GM18511 (cell line): ENCODE measurements at regions not wholly inside any gene's neighbourhood (a gene's known extent, or its start where the extent isn't known, plus 50 kb on each side); places are given as distances from the start of the nearest gene placed in this dataset.
"Not testable (repeated sequence)": the region's sequence is repeated elsewhere in the genome, so short reads cannot be mapped to it uniquely, and the experiment has no call there.

Experiments
- ATAC-seq: cut with Tn5 transposase; IDR thresholded peaks from one replicate; pipeline ENCODE4 v1.9.1; 2021; ENCODE audit warnings: mild to moderate bottlenecking, moderate library complexity; ENCODE audit not compliant: unreplicated experiment

- no peak for ATAC-seq
Measured at GRCh38 chr21:18705971-18706370, 302.4 kb upstream of the TMPRSS15 start.

DNA sequence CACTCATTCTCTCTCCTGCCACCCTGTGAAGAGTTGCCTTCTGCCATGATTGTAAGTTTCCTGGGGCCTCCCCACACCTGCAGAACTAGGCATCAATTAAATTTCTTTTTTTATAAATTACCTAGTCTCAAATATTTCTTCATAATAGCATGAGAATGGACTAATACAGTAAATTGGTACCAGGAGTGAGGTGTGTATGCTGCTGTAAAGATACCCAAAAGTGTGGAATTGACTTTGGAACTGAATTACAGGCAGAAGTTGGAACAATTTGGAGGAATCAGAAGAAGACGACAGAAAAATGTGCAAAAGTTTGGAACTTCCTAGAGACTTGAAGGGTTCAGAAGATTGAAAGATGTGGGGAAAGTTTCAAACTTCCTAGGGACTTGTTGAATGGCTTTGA lies 308.1 kb upstream of the TMPRSS15 start:
- ATAC-seq, result no peak

GRCh38 chr21:18715606-18716005 lies 312.0 kb upstream of the TMPRSS15 start:
- ATAC-seq, result no peak

DNA sequence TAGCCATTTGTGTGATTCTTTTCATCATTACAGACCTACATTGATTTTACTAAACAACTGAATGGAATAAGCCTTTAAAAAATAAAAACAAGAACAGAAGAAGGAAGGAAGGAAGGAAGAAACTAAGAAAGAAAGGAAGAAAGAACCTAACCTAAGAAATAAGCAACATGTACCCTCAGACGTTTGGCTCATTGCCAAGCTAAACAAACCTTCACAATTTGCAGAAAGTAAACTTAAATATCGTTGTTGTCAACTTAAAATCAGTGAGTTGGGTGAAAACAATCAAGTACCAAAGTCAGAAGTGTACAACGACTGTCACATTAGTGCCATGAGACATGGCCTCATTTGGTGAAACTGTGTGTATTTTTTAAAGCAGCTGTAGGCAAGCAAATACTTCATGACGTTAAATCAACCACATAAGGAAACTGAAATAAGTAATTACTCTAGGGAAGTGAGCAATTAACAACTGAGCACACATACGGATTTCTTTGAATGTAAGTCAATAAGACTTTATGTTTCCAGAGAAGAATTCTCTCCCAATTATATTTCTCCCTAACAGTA lies 313.1 kb upstream of the TMPRSS15 start:
- no peak for ATAC-seq

- no peak for ATAC-seq
Measured at GRCh38 chr21:18722193-18722592, 318.6 kb upstream of the TMPRSS15 start.

GRCh38 chr21:18723171-18723570 lies 319.6 kb upstream of the TMPRSS15 start:
- no peak for ATAC-seq

DNA sequence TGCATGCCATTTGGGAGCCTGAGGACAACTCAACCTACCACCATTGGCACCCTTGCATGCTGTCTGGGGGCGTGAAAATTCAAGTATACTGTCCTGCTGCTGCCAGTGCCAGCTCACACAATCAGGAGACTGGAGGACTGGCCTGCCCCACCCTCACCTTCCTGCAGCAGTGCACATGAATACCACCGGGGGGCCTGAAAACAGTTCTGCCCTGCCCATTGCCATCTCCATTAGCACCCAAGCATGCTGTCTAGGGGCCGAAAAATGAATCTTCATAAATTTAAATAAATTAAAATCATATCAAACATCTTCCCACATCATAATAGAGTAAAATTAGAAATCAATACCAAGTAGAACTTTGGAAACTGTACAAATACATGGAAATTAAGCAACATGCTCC lies 322.1 kb upstream of the TMPRSS15 start:
- no peak for ATAC-seq

DNA sequence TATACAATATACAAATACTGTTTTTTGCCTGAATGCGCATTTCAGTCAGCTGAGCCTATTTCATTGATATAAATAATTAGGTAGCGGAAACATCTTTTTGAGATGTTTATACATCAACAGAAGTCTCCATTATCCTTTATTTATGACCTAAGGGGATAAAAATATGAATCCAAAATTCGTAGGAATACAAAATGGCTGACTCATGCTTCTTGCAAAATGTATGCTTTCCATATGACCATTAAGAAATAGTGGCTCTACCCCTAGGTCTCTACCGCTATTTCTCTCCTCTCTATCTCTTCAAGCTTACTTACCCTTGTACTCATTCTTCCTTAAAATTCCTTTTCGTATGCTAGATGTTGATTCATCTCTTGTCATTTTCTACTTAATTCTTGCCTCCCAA lies 338.4 kb upstream of the TMPRSS15 start:
- no peak for ATAC-seq

DNA sequence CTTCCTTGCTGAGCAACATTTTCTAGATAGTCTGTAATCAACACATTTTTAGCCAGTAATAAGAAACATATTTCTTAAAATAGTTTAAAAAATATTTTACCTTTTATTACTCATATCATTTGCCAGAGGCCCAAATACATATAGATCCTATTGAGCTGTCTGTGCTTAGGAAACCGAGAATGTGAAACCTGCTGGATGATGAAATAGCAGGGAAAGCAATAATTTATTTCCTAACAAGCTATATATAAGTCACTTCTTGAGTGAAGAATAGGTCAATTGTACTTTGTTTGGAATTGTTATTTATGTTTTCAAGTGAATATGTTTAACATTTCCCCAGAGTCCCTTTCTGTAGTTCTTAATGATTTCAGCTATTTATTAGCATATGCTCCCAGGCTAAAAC lies 339.9 kb upstream of the TMPRSS15 start:
- no peak for ATAC-seq

DNA sequence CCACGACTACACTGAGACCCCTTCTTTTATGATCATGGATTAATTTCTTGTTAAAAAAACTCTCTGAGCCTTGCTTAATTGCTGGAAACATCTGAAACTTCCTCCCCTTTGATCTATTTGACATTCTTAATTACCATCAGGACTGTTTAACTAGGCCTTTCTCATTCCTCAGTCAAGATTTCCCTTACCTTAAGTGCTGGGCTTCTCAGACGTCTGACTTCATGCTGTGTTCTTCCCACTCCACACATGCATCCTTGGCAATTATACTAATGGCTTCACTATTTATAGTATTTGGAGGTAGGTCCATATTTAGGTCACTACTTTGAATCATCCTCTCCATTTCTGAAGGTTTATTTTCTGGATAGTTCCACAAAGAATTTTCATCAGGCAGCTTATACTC lies 341.3 kb upstream of the TMPRSS15 start:
- ATAC-seq, result no peak

GRCh38 chr21:18752894-18753293 lies 349.3 kb upstream of the TMPRSS15 start:
- ATAC-seq, result not testable (repeated sequence)

- ATAC-seq, result not testable (repeated sequence)
Measured at GRCh38 chr21:18756272-18756671, 352.7 kb upstream of the TMPRSS15 start.

GRCh38 chr21:18759267-18759666 lies 355.7 kb upstream of the TMPRSS15 start:
- ATAC-seq, result no peak

DNA sequence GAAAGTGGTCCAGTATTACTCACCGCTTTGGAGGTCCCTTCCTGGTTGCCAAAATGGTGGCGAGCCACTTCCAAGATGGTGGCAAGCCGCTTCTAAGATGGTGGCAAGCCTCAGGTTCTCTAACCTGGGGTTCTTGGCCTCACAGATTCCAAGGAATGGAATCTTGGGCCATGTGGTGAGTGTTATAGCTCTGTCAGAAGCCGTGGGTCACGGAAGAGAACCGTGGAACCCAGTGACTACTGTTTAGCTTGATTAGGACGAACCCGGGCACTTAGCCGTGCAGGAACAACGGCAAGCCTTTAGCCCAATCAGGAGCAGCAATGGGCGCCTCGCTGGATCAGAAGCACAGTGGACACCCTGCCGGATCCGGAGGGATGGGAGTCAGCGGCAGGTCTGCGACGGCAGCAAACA lies 356.2 kb upstream of the TMPRSS15 start:
- no peak for ATAC-seq

- no peak for ATAC-seq
Measured at GRCh38 chr21:18760247-18760646, 356.7 kb upstream of the TMPRSS15 start.

DNA sequence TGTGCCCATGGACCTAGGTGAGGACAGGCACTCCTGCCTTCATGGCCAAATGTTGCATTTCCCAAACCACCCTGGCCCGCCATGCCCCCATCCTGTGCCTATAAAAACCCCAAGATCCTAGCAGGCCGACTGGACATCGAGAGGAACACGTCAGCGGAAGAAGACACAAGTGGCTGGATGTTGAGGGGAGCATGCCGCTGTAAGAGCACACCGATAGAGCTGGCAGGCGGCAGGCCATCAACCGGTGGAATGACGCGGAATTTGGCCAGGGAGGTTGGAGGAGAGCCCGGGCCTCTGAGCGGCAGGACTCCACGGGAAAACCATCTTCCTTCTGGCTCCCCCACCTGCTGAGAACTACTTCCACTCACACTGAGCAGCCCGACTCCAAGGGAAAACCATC lies 361.1 kb upstream of the TMPRSS15 start:
- ATAC-seq, result no peak

GRCh38 chr21:18769599-18769998 lies 366.0 kb upstream of the TMPRSS15 start:
- ATAC-seq, result no peak

- ATAC-seq, result no peak
Measured at GRCh38 chr21:18771845-18772380, 368.3 kb upstream of the TMPRSS15 start.

DNA sequence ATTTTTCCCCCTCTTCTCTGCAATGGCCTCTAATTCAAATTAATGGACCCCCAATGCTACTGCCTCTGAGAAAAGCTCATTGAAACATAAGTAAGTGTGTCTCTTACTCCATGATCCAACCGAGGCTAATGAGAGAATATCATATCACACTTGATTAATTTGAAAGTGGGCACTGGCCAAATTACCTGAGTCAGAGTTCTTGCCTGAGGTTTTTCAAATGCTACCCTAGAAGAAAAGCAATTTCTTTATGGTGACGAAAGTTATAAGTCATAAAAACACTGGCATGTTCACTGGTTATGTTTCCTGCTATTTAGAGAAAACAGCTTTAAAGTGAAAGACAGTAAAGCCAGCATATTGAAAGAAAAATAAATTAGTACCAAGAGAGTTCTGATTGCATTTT lies 368.8 kb upstream of the TMPRSS15 start:
- ATAC-seq, result no peak

DNA sequence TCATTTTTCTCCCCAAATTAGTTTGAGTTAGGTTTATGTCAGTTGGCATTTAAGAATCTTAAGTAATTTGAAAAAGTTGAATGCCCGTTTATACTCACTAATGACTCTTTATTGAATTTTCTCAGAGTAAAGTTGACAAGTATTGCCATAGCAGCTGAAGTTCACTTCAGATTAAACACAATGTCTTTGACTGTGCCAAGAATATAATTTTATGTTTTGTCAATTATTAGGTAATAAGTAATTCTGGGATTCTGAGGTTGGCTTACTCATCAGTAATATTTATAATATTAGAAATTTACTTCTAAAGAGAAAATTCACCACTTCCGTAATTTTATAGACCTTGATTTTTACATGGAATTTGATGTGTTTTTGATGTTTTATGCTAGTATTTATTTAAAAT lies 369.3 kb upstream of the TMPRSS15 start:
- no peak for ATAC-seq

DNA sequence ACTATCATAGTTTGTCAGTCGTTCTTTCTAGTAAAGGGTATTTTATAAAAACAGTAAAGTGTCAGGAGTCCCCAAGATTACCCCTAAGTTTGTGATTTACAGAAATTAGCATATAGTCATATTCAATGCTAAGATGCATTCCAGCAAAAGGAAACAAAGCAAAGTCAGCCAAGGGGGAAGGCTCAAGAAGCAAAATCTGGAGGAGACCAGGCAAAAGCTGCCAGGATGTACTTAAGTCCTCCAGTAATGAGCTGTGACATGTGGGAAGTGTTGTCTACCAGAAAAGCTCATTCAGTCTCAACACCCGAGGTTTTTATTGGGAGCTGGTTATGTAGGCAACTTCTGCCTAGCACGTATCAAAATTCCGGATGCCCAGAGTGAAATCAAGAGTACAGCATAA lies 373.4 kb upstream of the TMPRSS15 start:
- ATAC-seq, result no peak

- no peak for ATAC-seq
Measured at GRCh38 chr21:18782721-18783120, 379.1 kb upstream of the TMPRSS15 start.

DNA sequence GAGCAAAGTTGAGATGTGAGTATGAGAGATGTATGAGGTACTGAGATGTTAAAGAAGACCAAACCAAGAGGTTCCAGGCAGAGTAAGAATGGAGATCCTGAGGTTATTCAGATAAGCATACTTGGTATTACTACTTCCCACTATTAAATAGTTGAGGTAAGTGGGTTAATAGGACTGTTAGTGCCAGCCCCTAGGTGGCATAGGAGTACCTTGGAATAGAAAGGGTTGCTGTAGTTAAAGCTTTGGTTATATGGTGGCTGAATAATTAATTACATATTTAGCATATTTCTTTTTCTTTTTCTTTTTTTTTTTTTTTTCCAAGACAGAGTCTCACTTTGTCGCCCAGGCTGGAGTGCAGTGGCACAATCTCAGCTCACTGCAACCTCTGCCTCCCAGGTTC lies 397.9 kb upstream of the TMPRSS15 start:
- no peak for ATAC-seq
